ENCODE measurements at regions not wholly inside any gene's neighbourhood (a gene's known extent, or its start where the extent isn't known, plus 50 kb on each side); places are given as distances from the start of the nearest gene placed in this dataset.

- no peak overlapping the region for H2AFZ ChIP-seq (ENCODE audit: low read length)
- H3K4me1 ChIP-seq (ENCODE audit: insufficient read depth, low read length, severe bottlenecking), result no peaks in the 10 kb centered on the region
- no peaks in the 10 kb centered on the region for H4K20me1 ChIP-seq (ENCODE audit: insufficient read depth, low read length)
These were observed 684.7 kb downstream of the EPHA4 start for GRCh38 chr2:220887271-220887870.

GRCh38 chr2:220887876-220888275 lies 684.2 kb downstream of the EPHA4 start:
- Histone ChIP-seq H3K4me3 (ENCODE audit: low read depth, low read length, poor library complexity, severe bottlenecking) (no peak overlapping the region), H3K9me2 (ENCODE audit: low read depth, low read length) (no peaks in the 10 kb centered on the region), H3K4me1 (ENCODE audit: insufficient read depth, low read length, severe bottlenecking) (no peaks in the 10 kb centered on the region), H3K79me2 (ENCODE audit: insufficient read depth, low read length) (no peaks in the 10 kb centered on the region), H3K36me3 (ENCODE audit: insufficient read depth, low read length) (no peaks in the 10 kb centered on the region), H3K27me3 (ENCODE audit: insufficient read depth, low read length) (no peaks in the 10 kb centered on the region), H4K20me1 (ENCODE audit: insufficient read depth, low read length) (no peaks in the 10 kb centered on the region), H3K9me3 (ENCODE audit: low read length) (no peaks in the 10 kb centered on the region), H3K4me2 (ENCODE audit: low read length) (no peak overlapping the region), H3K27ac (ENCODE audit: low read depth, low read length, poor library complexity, severe bottlenecking) (no peak overlapping the region), H2AFZ (ENCODE audit: low read length) (no peak overlapping the region), H3F3A (ENCODE audit: insufficient read depth, low read length) (no peaks in the 10 kb centered on the region), H3K9ac (ENCODE audit: low read length) (no peak overlapping the region)
- no peak for TF ChIP-seq CTCF (IDR thresholded peaks at IDR 0.05; ENCODE audit: low read length)
- no peak for TF ChIP-seq EZH2 (IDR thresholded peaks at IDR 0.05; ENCODE audit: borderline replicate concordance, low read length)

More at GRCh38 chr2:220887271-220887870, 684.7 kb downstream of the EPHA4 start:
- no peaks in the 10 kb centered on the region for H3F3A ChIP-seq (ENCODE audit: insufficient read depth, low read length)
- H3K4me2 ChIP-seq (ENCODE audit: low read length), result no peak overlapping the region
- H3K27ac ChIP-seq (ENCODE audit: low read depth, low read length, poor library complexity, severe bottlenecking), result no peak overlapping the region
- no peaks in the 10 kb centered on the region for H3K79me2 ChIP-seq (ENCODE audit: insufficient read depth, low read length)
- no peaks in the 10 kb centered on the region for H3K9me3 ChIP-seq (ENCODE audit: low read length)
- TF ChIP-seq EZH2 (IDR thresholded peaks at IDR 0.05; ENCODE audit: borderline replicate concordance, low read length), result no peak
- TF ChIP-seq CTCF (IDR thresholded peaks at IDR 0.05; ENCODE audit: low read length), result no peak
- H3K4me3 ChIP-seq (ENCODE audit: low read depth, low read length, poor library complexity, severe bottlenecking), result no peak overlapping the region
- H3K9me2 ChIP-seq (ENCODE audit: low read depth, low read length), result no peaks in the 10 kb centered on the region
- H3K9ac ChIP-seq (ENCODE audit: low read length), result no peak overlapping the region
- H3K27me3 ChIP-seq (ENCODE audit: insufficient read depth, low read length), result no peaks in the 10 kb centered on the region
- H3K36me3 ChIP-seq (ENCODE audit: insufficient read depth, low read length), result no peaks in the 10 kb centered on the region

- Histone ChIP-seq H3K9me3 (ENCODE audit: low read length) (no peaks in the 10 kb centered on the region), H3K9me2 (ENCODE audit: low read depth, low read length) (no peaks in the 10 kb centered on the region), H4K20me1 (ENCODE audit: insufficient read depth, low read length) (no peaks in the 10 kb centered on the region), H3K9ac (ENCODE audit: low read length) (no peak overlapping the region), H3F3A (ENCODE audit: insufficient read depth, low read length) (no peaks in the 10 kb centered on the region), H3K4me1 (ENCODE audit: insufficient read depth, low read length, severe bottlenecking) (no peaks in the 10 kb centered on the region), H3K27ac (ENCODE audit: low read depth, low read length, poor library complexity, severe bottlenecking) (no peak overlapping the region), H3K36me3 (ENCODE audit: insufficient read depth, low read length) (no peaks in the 10 kb centered on the region), H3K4me3 (ENCODE audit: low read depth, low read length, poor library complexity, severe bottlenecking) (no peak overlapping the region), H2AFZ (ENCODE audit: low read length) (no peak overlapping the region), H3K4me2 (ENCODE audit: low read length) (no peak overlapping the region), H3K79me2 (ENCODE audit: insufficient read depth, low read length) (no peaks in the 10 kb centered on the region), H3K27me3 (ENCODE audit: insufficient read depth, low read length) (no peaks in the 10 kb centered on the region)
- no peak for TF ChIP-seq EZH2 (IDR thresholded peaks at IDR 0.05; ENCODE audit: borderline replicate concordance, low read length)
- TF ChIP-seq CTCF (IDR thresholded peaks at IDR 0.05; ENCODE audit: low read length), result no peak
These were observed 681.2 kb downstream of the EPHA4 start for GRCh38 chr2:220890931-220891330.

Measured in OCI-LY1 (cell line).